ENCODE measurements at regions not wholly inside any gene's neighbourhood (a gene's known extent, or its start where the extent isn't known, plus 50 kb on each side); places are given as distances from the start of the nearest gene placed in this dataset.

- no peak overlapping the region for H3K4me2 ChIP-seq (ENCODE audit: extremely low read depth, insufficient read depth, low read length)
- DNase-seq (ENCODE audit: low read depth in 2 of 2), result peak in 1 of 2 donors; percentile 6
- no peaks in the 10 kb centered on the region for H3K79me2 ChIP-seq (ENCODE audit: control insufficient read depth, insufficient read depth, low read length)
- H3K36me3 ChIP-seq (ENCODE audit: control insufficient read depth, insufficient read depth, low read length), result no peaks in the 10 kb centered on the region
- H2AFZ ChIP-seq (ENCODE audit: low read length), result no peak overlapping the region
- H4K20me1 ChIP-seq (ENCODE audit: control insufficient read depth, extremely low read depth, insufficient read depth, low read length), result no peaks in the 10 kb centered on the region
- H3K4me3 ChIP-seq (replicated peaks in 1 of 4; ENCODE audit: control extremely low read depth in 1 of 4, insufficient read depth in 1 of 4, low read depth in 3 of 4, low read length in 4 of 4), result no peak overlapping the region
- no peaks in the 10 kb centered on the region for H3K27me3 ChIP-seq (ENCODE audit: control insufficient read depth, insufficient read depth, low read length)
- H3K27ac ChIP-seq (ENCODE audit: insufficient read depth, low read length), result no peak overlapping the region
- no peaks in the 10 kb centered on the region for H3K4me1 ChIP-seq (ENCODE audit: control insufficient read depth, extremely low read depth, insufficient read depth, low read length)
- TF ChIP-seq CTCF (conservative IDR thresholded peaks at IDR 0.05 in 1 of 2, IDR thresholded peaks at IDR 0.05 in 1 of 2; ENCODE audit: low read depth in 1 of 2, low read length in 2 of 2) (no peak), EZH2 (IDR thresholded peaks at IDR 0.05; ENCODE audit: low read length, missing control alignments) (no peak)
- no peak overlapping the region for H3K9ac ChIP-seq (ENCODE audit: insufficient read depth, low read length)
- H3K9me3 ChIP-seq (ENCODE audit: control insufficient read depth, insufficient read depth, low read depth, low read length), result no peaks in the 10 kb centered on the region
Observed at GRCh38 chr7:85781606-85782005, 594.8 kb upstream of the SEMA3D start.

- H2AFZ ChIP-seq (ENCODE audit: low read length), result no peak overlapping the region
- TF ChIP-seq CTCF (conservative IDR thresholded peaks at IDR 0.05 in 1 of 2, IDR thresholded peaks at IDR 0.05 in 1 of 2; ENCODE audit: low read depth in 1 of 2, low read length in 2 of 2) (no peak), EZH2 (IDR thresholded peaks at IDR 0.05; ENCODE audit: low read length, missing control alignments) (no peak)
- no peaks in the 10 kb centered on the region for H4K20me1 ChIP-seq (ENCODE audit: control insufficient read depth, extremely low read depth, insufficient read depth, low read length)
- H3K79me2 ChIP-seq (ENCODE audit: control insufficient read depth, insufficient read depth, low read length), result no peaks in the 10 kb centered on the region
- H3K4me3 ChIP-seq (replicated peaks in 1 of 4; ENCODE audit: control extremely low read depth in 1 of 4, insufficient read depth in 1 of 4, low read depth in 3 of 4, low read length in 4 of 4), result no peak overlapping the region
- H3K27me3 ChIP-seq (ENCODE audit: control insufficient read depth, insufficient read depth, low read length), result no peaks in the 10 kb centered on the region
- no peaks in the 10 kb centered on the region for H3K36me3 ChIP-seq (ENCODE audit: control insufficient read depth, insufficient read depth, low read length)
- peak in 1 of 2 donors; percentile 2 for DNase-seq (ENCODE audit: low read depth in 2 of 2)
- H3K4me1 ChIP-seq (ENCODE audit: control insufficient read depth, extremely low read depth, insufficient read depth, low read length), result no peaks in the 10 kb centered on the region
- no peak overlapping the region for H3K4me2 ChIP-seq (ENCODE audit: extremely low read depth, insufficient read depth, low read length)
- H3K9me3 ChIP-seq (ENCODE audit: control insufficient read depth, insufficient read depth, low read depth, low read length), result no peaks in the 10 kb centered on the region
- no peak overlapping the region for H3K9ac ChIP-seq (ENCODE audit: insufficient read depth, low read length)
- H3K27ac ChIP-seq (ENCODE audit: insufficient read depth, low read length), result no peak overlapping the region
Observed at GRCh38 chr7:85776691-85777345, 590.0 kb upstream of the SEMA3D start.

GRCh38 chr7:85775431-85775830 lies 588.6 kb upstream of the SEMA3D start:
- Histone ChIP-seq H3K27me3 (ENCODE audit: control insufficient read depth, insufficient read depth, low read length) (no peaks in the 10 kb centered on the region), H4K20me1 (ENCODE audit: control insufficient read depth, extremely low read depth, insufficient read depth, low read length) (no peaks in the 10 kb centered on the region), H3K4me2 (ENCODE audit: extremely low read depth, insufficient read depth, low read length) (no peak overlapping the region), H3K4me1 (ENCODE audit: control insufficient read depth, extremely low read depth, insufficient read depth, low read length) (no peaks in the 10 kb centered on the region), H3K4me3 (replicated peaks in 1 of 4; ENCODE audit: control extremely low read depth in 1 of 4, insufficient read depth in 1 of 4, low read depth in 3 of 4, low read length in 4 of 4) (no peak overlapping the region), H3K79me2 (ENCODE audit: control insufficient read depth, insufficient read depth, low read length) (no peaks in the 10 kb centered on the region), H3K9me3 (ENCODE audit: control insufficient read depth, insufficient read depth, low read depth, low read length) (no peaks in the 10 kb centered on the region), H3K27ac (ENCODE audit: insufficient read depth, low read length) (no peak overlapping the region), H2AFZ (ENCODE audit: low read length) (no peak overlapping the region), H3K36me3 (ENCODE audit: control insufficient read depth, insufficient read depth, low read length) (no peaks in the 10 kb centered on the region), H3K9ac (ENCODE audit: insufficient read depth, low read length) (no peak overlapping the region)
- TF ChIP-seq CTCF (conservative IDR thresholded peaks at IDR 0.05 in 1 of 2, IDR thresholded peaks at IDR 0.05 in 1 of 2; ENCODE audit: low read depth in 1 of 2, low read length in 2 of 2) (no peak), EZH2 (IDR thresholded peaks at IDR 0.05; ENCODE audit: low read length, missing control alignments) (no peak)
- DNase-seq (ENCODE audit: low read depth in 2 of 2), result no peak
